Esophagus squamous epithelium (tissue), 5 donors: ENCODE measurements at regions not wholly inside any gene's neighbourhood (a gene's known extent, or its start where the extent isn't known, plus 50 kb on each side); places are given as distances from the start of the nearest gene placed in this dataset.

Experiments used
- DNase-seq: peaks from one replicate; lab custom pipeline; 2025; lab: John Stamatoyannopoulos, UW
- H3K27ac ChIP-seq, 4 donors: fragments of 200-600 bp; sonication (generic); one replicate each; pipeline ENCODE4 v1.5.1; 2016 to 2019; ENCODE audit warnings: mild to moderate bottlenecking in 1 of 4
- H3K27me3 ChIP-seq, 4 donors: fragments of 200-600 bp; sonication (generic); 1 replicate in 3 of 4; 2 replicates in 1 of 4; pipeline versions ENCODE4 v1.5.1 to v1.6.0; 2017 to 2021; ENCODE audit warnings: antibody characterized with exemption in 1 of 4
- H3K36me3 ChIP-seq, 3 donors: fragments of 200-600 bp; sonication (generic); one replicate each; pipeline ENCODE4 v1.5.1; 2016 to 2019
- H3K4me1 ChIP-seq, 3 donors: fragments of 200-600 bp; sonication (generic); one replicate each; pipeline ENCODE4 v1.5.1; 2017 to 2019
- H3K4me3 ChIP-seq, 4 donors: fragments of 200-600 bp; sonication (generic); 1 replicate in 3 of 4; 2 replicates in 1 of 4; pipeline ENCODE4 v1.5.1; 2016 to 2019; ENCODE audit warnings: mild to moderate bottlenecking in 2 of 4, moderate library complexity in 1 of 4
- H3K9me3 ChIP-seq, 3 donors: fragments of 200-600 bp; sonication (generic); one replicate each; pipeline ENCODE4 v1.5.1; 2016 to 2019
- CTCF ChIP-seq, 6 experiments: fragments of 450-650 bp in 4 of 6; fragments of 200-600 bp in 2 of 6; sonication (generic) in 2 of 6; IDR thresholded peaks; one replicate each; pipeline ENCODE4 v1.5.1; 2016 to 2019; ENCODE audit warnings: antibody characterized with exemption in 6 of 6, mild to moderate bottlenecking in 4 of 6, moderate library complexity in 4 of 6
- POLR2A ChIP-seq, 4 donors: fragments of 450-650 bp; IDR thresholded peaks; one replicate each; pipeline ENCODE4 v1.6.1; 2017; ENCODE audit warnings: antibody characterized with exemption in 4 of 4, mild to moderate bottlenecking in 4 of 4, moderate library complexity in 3 of 4
- WGBS, 2 donors: methylation state at CpG; one replicate each; pipeline ENCODE4 v1.1.5; 2018; 5-methylcytosine and 5-hydroxymethylcytosine counted together
- intact Hi-C: fragments of 100-400 bp; cut with DNase I; formaldehyde crosslinking; loops from one replicate; pipeline ENCODE4 v1.15.0; 2022
- donor health status: DM: yes; HTN: yes; CAD: no.

- Histone ChIP-seq H3K27ac (no peak overlapping the region), H3K4me3 (no peak overlapping the region), H3K4me1 (no peaks in the 10 kb centered on the region), H3K27me3 (no peaks in the 10 kb centered on the region), H3K36me3 (no peaks in the 10 kb centered on the region), H3K9me3 (no peaks in the 10 kb centered on the region)
- DNase-seq: no peak
- intact Hi-C loops: no loop called here
- 76 to 84% methylated on average over 9 to 10 of the region's 12 CpGs for WGBS, 2 donors
- TF ChIP-seq POLR2A (IDR thresholded peaks at IDR 0.05) (no peak), CTCF (IDR thresholded peaks at IDR 0.05) (no peak)
These were observed 335.2 kb downstream of the LPIN1 start for GRCh38 chr2:12081481-12082210.

DNA sequence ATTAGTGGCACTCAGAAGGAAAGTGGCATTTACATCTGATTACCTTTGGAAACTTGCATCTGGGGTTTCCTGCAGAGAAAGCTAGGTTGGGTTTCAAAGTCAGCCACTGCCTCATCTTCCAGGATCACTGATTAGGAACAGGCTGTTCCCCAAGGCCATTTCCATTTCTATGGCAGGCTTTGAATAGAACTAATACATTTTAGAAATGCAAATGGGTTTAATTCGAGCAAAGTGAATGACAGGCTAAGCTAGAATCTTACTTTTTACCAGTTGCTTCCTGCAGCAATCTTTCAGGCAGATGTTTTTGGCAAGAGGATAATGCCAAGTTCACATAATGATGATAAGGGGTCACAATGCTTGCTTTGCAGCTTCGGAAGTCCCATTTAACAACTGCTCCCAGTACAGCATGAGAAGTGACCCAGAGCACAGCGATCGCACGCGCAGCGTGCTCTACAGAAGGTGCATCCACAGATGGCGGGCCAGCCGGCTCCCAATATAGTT is 336.7 kb downstream of the LPIN1 start:
- WGBS, 2 donors: 74 to 84% methylated on average over 9 of the region's 9 CpGs
- intact Hi-C loops: no loop called here
- TF ChIP-seq POLR2A (IDR thresholded peaks at IDR 0.05): no peak
- no peak for TF ChIP-seq CTCF (IDR thresholded peaks at IDR 0.05)
- Histone ChIP-seq H3K36me3 (no peaks in the 10 kb centered on the region), H3K27ac (no peak overlapping the region), H3K4me1 (no peaks in the 10 kb centered on the region), H3K4me3 (no peak overlapping the region), H3K27me3 (no peaks in the 10 kb centered on the region), H3K9me3 (no peaks in the 10 kb centered on the region)
- no peak for DNase-seq

DNA sequence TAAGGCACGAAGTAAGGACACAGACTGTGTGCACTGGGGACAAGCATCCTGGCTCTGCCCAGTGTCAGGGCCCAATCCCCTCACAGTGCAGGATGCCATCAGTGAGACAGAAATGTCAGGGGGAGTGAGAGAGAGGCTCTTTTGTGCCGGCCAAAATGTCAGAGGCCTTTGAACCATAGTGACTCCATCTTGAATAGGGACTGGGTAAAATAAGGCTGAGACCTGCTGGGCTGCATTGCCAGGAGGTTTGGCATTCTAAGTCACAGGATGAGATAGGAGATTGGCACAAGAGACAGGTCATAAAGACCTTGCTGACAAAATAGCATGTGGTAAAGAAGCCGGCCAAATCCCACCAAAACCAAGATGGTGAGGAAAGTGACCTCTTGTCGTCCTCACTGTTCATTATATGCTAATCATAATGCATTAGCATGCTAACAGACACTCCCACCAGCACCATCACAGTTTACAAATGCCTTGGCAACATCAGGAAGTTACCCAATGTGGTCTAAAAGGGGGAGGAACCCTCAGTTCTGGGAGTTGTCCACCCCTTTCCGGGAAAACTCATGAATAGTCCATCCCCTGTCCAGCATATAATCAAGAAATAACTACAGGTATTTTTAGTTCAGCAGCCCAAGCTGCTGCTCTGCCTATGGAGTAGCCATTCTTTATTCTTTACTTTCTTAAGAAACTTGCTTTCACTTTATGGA is 337.4 kb downstream of the LPIN1 start:
- H3K27me3 ChIP-seq: no peaks in the 10 kb centered on the region
- no peak for DNase-seq
- no peaks in the 10 kb centered on the region for H3K36me3 ChIP-seq
- H3K27ac ChIP-seq: no peak overlapping the region
- TF ChIP-seq POLR2A (IDR thresholded peaks at IDR 0.05): no peak
- no peak for TF ChIP-seq CTCF (IDR thresholded peaks at IDR 0.05)
- 89 to 95% methylated on average over 5 of the region's 5 CpGs for WGBS, 2 donors
- intact Hi-C loops: no loop called here
- H3K4me1 ChIP-seq: no peaks in the 10 kb centered on the region
- no peak overlapping the region for H3K4me3 ChIP-seq
- H3K9me3 ChIP-seq: no peaks in the 10 kb centered on the region

DNA sequence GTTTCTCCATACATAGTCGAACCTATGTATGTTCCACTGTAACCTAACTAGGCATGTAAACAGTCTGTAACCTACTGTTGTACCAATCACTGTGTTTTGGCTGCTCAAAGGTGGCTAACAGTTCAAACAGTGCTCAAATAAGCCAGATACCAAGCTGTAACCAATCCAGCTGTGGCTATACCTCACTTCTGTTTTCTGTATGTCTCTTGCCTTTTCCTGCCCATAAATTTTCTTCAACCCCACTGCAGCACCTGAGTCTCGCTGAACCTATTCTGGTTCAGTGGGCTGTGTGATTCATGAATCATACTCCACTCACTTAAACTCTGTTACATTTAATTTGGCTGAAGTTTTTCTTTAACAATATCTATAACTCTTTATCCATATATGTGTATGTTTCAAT is 340.7 kb downstream of the LPIN1 start:
- intact Hi-C loops: no loop called here
- no peaks in the 10 kb centered on the region for H3K9me3 ChIP-seq
- H3K4me3 ChIP-seq: no peak overlapping the region
- no peak overlapping the region for H3K27ac ChIP-seq
- no peaks in the 10 kb centered on the region for H3K36me3 ChIP-seq
- no peaks in the 10 kb centered on the region for H3K4me1 ChIP-seq
- H3K27me3 ChIP-seq: peaks cover 0 to 8% (median 0%) of the 10 kb centered on the region in 4 donors
- WGBS, 2 donors: 51 to 70% methylated on average over 2 of the region's 2 CpGs
- TF ChIP-seq POLR2A (IDR thresholded peaks at IDR 0.05): no peak
- no peak for TF ChIP-seq CTCF (IDR thresholded peaks at IDR 0.05)
- DNase-seq: no peak
